ENCODE measurements at regions not wholly inside any gene's neighbourhood (a gene's known extent, or its start where the extent isn't known, plus 50 kb on each side); places are given as distances from the start of the nearest gene placed in this dataset.

DNA sequence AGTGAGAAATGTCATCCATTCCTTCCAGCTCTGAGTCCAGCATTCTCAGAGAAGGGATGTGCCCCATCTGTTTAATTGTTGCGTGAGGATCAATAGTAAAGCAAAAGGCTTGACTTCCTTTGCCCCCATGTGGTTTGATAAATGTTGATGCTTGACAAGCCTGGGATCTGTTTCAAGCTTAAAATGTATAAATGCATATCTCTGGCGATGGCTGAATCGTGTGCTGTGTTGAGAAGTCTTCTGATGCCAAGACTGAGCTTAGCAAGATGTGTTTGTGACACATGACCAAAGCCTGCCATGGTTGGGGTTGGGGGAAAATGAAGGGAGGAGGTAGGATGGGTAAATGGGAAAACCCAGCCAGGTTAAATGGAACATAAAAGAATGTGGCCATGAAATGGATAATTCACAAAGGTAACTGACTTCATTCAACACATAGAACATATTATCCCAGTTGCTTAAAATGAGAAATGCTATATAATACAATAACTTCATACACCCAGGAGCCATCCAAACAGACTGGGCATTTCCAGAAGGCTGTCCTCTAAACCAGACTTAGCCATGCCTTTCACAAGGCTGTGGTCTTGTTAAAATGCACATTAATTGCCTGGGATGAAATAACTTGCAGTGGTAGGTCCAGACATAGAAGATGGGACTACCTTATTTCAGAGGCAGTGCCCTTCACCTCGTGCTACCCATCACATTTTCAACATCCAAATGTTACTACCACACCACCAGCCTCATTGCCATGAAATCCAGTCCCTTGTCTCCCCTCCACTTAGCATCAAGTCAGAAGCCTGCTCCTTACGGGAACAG is 147.3 kb upstream of the PDE1C start:
- Mint-ChIP-seq H3K4me1 (no peaks in the 10 kb centered on the region), H3K9me3 (peaks cover 0 to 3% (median 0%) of the 10 kb centered on the region in 11 donors), H3K27me3 (peaks cover 0 to 6% (median 0%) of the 10 kb centered on the region in 5 donors), H3K4me3 (no peak overlapping the region), H3K36me3 (no peaks in the 10 kb centered on the region), H3K27ac (no peak overlapping the region)
- Histone ChIP-seq H3K4me3 (ENCODE audit: low read length) (no peak overlapping the region), H3K27me3 (ENCODE audit: control insufficient read depth in 2 of 2, insufficient read depth in 2 of 2, low read length in 2 of 2) (no peaks in the 10 kb centered on the region), H3K36me3 (ENCODE audit: control insufficient read depth in 2 of 3, insufficient read depth in 3 of 3, low read length in 3 of 3) (no peaks in the 10 kb centered on the region), H3K27ac (ENCODE audit: low read depth, low read length) (no peak overlapping the region), H3K4me1 (ENCODE audit: control insufficient read depth in 2 of 2, insufficient read depth in 2 of 2, low read length in 2 of 2) (no peaks in the 10 kb centered on the region), H3K9me3 (ENCODE audit: control insufficient read depth in 2 of 3, low read length in 3 of 3) (no peaks in the 10 kb centered on the region)
- intact Hi-C loops (cut with micrococcal nuclease): no loop called here
- ATAC-seq (no peak), DNase-seq (no peak)
- POLR2A ChIA-PET: no interaction called here
- CTCF ChIA-PET: interaction anchor here (0.6 kb wide), 1 partner anchor 397 kb away, joined by 5 read pairs; no protein-coding TSS in a partner anchor

DNA sequence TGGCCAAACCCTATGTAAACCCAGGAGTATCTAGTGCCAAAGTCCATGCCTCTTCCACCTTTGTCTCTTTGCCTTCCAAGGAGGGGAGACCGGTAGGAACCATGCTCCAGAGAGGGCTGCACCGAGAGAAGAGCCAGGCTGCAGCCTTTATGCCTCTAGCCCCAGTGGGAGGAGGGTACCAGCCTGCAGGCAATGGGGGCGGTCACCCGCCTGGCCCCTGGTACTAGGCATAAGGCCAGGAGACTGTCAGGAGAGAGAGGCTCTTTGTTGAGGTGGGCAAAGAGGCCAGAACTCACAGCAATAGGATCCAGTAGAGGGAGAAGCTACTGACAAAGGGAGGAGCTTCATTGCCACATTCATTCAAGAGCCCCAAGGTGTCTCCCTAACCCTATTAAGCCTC is 146.6 kb upstream of the PDE1C start:
- ATAC-seq (no peak), DNase-seq (no peak)
- POLR2A ChIA-PET: no interaction called here
- H3K4me1 ChIP-seq (ENCODE audit: control insufficient read depth in 2 of 2, insufficient read depth in 2 of 2, low read length in 2 of 2): no peaks in the 10 kb centered on the region
- no peaks in the 10 kb centered on the region for H3K27me3 ChIP-seq (ENCODE audit: control insufficient read depth in 2 of 2, insufficient read depth in 2 of 2, low read length in 2 of 2)
- H3K27ac ChIP-seq (ENCODE audit: low read depth, low read length): no peak overlapping the region
- no peak overlapping the region for H3K27ac Mint-ChIP-seq
- peaks cover 0 to 5% (median 0%) of the 10 kb centered on the region in 11 donors for H3K9me3 Mint-ChIP-seq
- H3K27me3 Mint-ChIP-seq: peaks cover 0 to 6% (median 0%) of the 10 kb centered on the region in 5 donors
- no peak overlapping the region for H3K4me3 ChIP-seq (ENCODE audit: low read length)
- H3K9me3 ChIP-seq (ENCODE audit: control insufficient read depth in 2 of 3, low read length in 3 of 3): no peaks in the 10 kb centered on the region
- CTCF ChIA-PET: interaction anchor here (0.6 kb wide), 1 partner anchor 396 kb away, joined by 5 read pairs; no protein-coding TSS in a partner anchor
- intact Hi-C loops (cut with micrococcal nuclease): no loop called here
- H3K4me1 Mint-ChIP-seq: no peaks in the 10 kb centered on the region
- H3K36me3 Mint-ChIP-seq: no peaks in the 10 kb centered on the region
- no peaks in the 10 kb centered on the region for H3K36me3 ChIP-seq (ENCODE audit: control insufficient read depth in 2 of 3, insufficient read depth in 3 of 3, low read length in 3 of 3)
- no peak overlapping the region for H3K4me3 Mint-ChIP-seq

DNA sequence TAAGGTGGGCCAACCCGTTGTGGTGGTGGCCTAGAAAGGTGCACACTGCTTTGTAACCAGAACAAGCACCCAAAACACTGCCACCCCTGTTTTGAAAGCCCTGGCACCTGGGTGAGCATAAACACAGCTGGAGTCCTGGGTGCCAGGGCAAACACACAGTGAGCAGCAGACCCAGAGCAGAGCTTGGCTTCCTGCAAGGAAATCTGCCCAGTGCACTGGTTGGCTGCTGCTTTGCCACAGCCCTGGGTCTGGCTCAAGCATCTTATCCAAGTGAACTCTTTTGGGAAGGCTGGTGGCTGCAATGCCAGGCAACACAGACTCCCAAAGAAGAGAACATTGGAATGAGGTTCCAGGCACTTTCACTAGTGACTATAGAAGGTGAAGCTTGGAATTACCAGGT is 145.5 kb upstream of the PDE1C start:
- H3K27ac Mint-ChIP-seq: no peak overlapping the region
- ChIA-PET POLR2A (no interaction called here), CTCF (no interaction called here)
- ATAC-seq (no peak), DNase-seq (no peak)
- no peaks in the 10 kb centered on the region for H3K36me3 Mint-ChIP-seq
- H3K27me3 Mint-ChIP-seq: peaks cover 0 to 3% (median 0%) of the 10 kb centered on the region in 5 donors
- no peaks in the 10 kb centered on the region for H3K4me1 Mint-ChIP-seq
- Histone ChIP-seq H3K36me3 (ENCODE audit: control insufficient read depth in 2 of 3, insufficient read depth in 3 of 3, low read length in 3 of 3) (no peaks in the 10 kb centered on the region), H3K9me3 (ENCODE audit: control insufficient read depth in 2 of 3, low read length in 3 of 3) (no peaks in the 10 kb centered on the region), H3K4me1 (ENCODE audit: control insufficient read depth in 2 of 2, insufficient read depth in 2 of 2, low read length in 2 of 2) (no peaks in the 10 kb centered on the region), H3K27me3 (ENCODE audit: control insufficient read depth in 2 of 2, insufficient read depth in 2 of 2, low read length in 2 of 2) (no peaks in the 10 kb centered on the region), H3K27ac (ENCODE audit: low read depth, low read length) (no peak overlapping the region), H3K4me3 (ENCODE audit: low read length) (no peak overlapping the region)
- no peak overlapping the region for H3K4me3 Mint-ChIP-seq
- H3K9me3 Mint-ChIP-seq: peaks cover 0 to 3% (median 0%) of the 10 kb centered on the region in 11 donors
- intact Hi-C loops (cut with micrococcal nuclease): no loop called here

DNA sequence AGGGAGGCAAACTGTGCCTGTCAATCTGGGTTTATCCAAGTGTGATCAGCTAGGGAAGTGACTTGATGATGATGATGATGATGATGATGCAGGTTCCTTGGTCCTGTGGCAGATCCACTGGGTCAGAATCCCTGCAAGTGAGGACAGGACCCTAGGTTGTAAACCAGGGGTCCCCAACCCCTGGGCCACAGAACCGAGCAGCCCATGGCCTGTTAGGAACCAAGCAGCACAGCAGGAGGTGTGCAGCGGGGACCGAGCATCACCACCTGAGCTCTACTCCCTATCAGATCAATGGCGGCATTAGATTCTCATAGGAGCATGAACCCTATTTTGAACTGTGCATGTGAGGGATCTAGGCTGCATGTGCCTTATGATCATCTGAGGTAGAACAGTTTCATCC is 144.7 kb upstream of the PDE1C start:
- H3K4me1 Mint-ChIP-seq: no peaks in the 10 kb centered on the region
- DNase-seq (no peak), ATAC-seq (no peak)
- Histone ChIP-seq H3K4me1 (ENCODE audit: control insufficient read depth in 2 of 2, insufficient read depth in 2 of 2, low read length in 2 of 2) (no peaks in the 10 kb centered on the region), H3K27ac (ENCODE audit: low read depth, low read length) (no peak overlapping the region), H3K27me3 (ENCODE audit: control insufficient read depth in 2 of 2, insufficient read depth in 2 of 2, low read length in 2 of 2) (no peaks in the 10 kb centered on the region), H3K36me3 (ENCODE audit: control insufficient read depth in 2 of 3, insufficient read depth in 3 of 3, low read length in 3 of 3) (no peaks in the 10 kb centered on the region), H3K9me3 (ENCODE audit: control insufficient read depth in 2 of 3, low read length in 3 of 3) (no peaks in the 10 kb centered on the region), H3K4me3 (ENCODE audit: low read length) (no peak overlapping the region)
- intact Hi-C loops (cut with micrococcal nuclease): no loop called here
- H3K27me3 Mint-ChIP-seq: peaks cover 0 to under 1% (median 0%) of the 10 kb centered on the region in 5 donors
- H3K36me3 Mint-ChIP-seq: no peaks in the 10 kb centered on the region
- peaks cover 0 to 3% (median 0%) of the 10 kb centered on the region in 11 donors for H3K9me3 Mint-ChIP-seq
- H3K27ac Mint-ChIP-seq: no peak overlapping the region
- POLR2A ChIA-PET: no interaction called here
- CTCF ChIA-PET: no interaction called here
- H3K4me3 Mint-ChIP-seq: no peak overlapping the region

DNA sequence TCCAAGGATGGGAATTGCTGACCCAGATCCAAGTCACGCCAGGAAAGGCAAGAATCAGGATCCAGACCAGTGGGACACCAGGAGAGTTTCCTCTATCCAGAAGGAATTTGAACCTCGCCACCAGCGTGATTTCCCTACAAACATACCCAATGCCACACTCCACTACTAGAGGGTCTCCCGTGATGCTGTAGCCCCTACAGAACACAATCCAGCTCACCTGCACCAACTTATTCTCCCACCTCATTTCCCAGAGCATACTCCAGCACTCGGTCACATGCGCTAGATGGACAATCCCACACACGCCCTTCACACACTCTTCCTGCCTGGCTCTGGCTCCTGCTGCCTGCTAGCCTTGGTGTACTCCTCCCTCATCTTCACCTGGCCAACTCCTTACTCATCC is 142.1 kb upstream of the PDE1C start:
- Mint-ChIP-seq H3K36me3 (no peaks in the 10 kb centered on the region), H3K4me3 (no peak overlapping the region), H3K4me1 (no peaks in the 10 kb centered on the region), H3K27ac (no peak overlapping the region), H3K27me3 (peaks cover 0 to 10% (median 4%) of the 10 kb centered on the region in 5 donors), H3K9me3 (peaks cover 0 to 5% (median 0%) of the 10 kb centered on the region in 11 donors)
- Histone ChIP-seq H3K4me1 (ENCODE audit: control insufficient read depth in 2 of 2, insufficient read depth in 2 of 2, low read length in 2 of 2) (no peaks in the 10 kb centered on the region), H3K4me3 (ENCODE audit: low read length) (no peak overlapping the region), H3K27me3 (ENCODE audit: control insufficient read depth in 2 of 2, insufficient read depth in 2 of 2, low read length in 2 of 2) (no peaks in the 10 kb centered on the region), H3K36me3 (ENCODE audit: control insufficient read depth in 2 of 3, insufficient read depth in 3 of 3, low read length in 3 of 3) (no peaks in the 10 kb centered on the region), H3K9me3 (ENCODE audit: control insufficient read depth in 2 of 3, low read length in 3 of 3) (no peaks in the 10 kb centered on the region), H3K27ac (ENCODE audit: low read depth, low read length) (no peak overlapping the region)
- CTCF ChIA-PET: no interaction called here
- ATAC-seq (no peak), DNase-seq (no peak)
- POLR2A ChIA-PET: no interaction called here
- intact Hi-C loops (cut with micrococcal nuclease): no loop called here

DNA sequence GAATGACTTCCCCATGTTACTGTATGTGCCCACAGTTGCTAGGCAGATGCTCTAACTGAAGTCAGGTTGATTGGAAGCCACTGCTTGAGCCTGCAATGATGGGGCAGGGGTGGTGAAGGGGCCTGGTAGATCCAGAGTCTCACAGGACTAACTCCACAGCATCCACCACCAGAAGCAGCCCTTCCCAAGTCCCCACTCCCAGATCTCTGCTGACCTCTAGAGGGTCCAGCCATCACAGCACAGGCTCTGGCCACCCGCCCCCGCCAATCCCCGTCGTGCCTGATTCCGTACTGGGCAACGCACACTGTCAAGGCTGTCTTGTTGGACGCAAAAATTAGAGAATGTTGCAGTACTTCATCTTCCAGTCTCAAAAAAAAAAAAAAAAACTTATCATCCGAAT is 136.8 kb upstream of the PDE1C start:
- CTCF ChIA-PET: no interaction called here
- H3K36me3 Mint-ChIP-seq: no peaks in the 10 kb centered on the region

DNA sequence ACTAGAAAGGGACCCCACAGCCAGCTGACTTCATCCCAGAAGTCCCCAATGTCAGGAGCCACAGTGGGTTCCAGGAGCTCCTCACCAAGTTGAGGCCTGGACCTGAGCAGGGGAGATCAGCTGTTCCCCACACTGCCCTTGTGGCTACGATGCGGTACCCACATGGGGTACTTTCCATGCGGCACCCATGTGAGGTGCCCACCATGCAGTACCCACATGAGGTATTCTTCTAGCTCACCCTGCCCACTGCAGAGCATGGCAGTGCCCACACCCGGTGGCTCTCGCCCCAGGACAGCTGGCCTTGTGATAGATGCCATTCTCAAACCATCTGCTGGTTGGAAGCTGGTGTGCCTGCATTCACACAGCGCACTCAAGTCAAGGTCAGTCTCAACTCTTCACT is 136.3 kb upstream of the PDE1C start:
- H3K36me3 Mint-ChIP-seq: no peaks in the 10 kb centered on the region
- H3K4me3 ChIP-seq (ENCODE audit: low read length): no peak overlapping the region
- no peaks in the 10 kb centered on the region for H3K9me3 ChIP-seq (ENCODE audit: control insufficient read depth in 2 of 3, low read length in 3 of 3)
- intact Hi-C loops (cut with micrococcal nuclease): loop anchor here in 1 of 2 donors (10.0 kb wide), 1 partner anchor 462 kb away; no protein-coding TSS in a partner anchor
- peaks cover 0 to 15% (median 9%) of the 10 kb centered on the region in 5 donors for H3K27me3 Mint-ChIP-seq
- ATAC-seq (peak; percentile 28), DNase-seq (no peak)
- ChIA-PET CTCF (no interaction called here), POLR2A (no interaction called here)
- H3K9me3 Mint-ChIP-seq: peaks cover 0 to 7% (median 0%) of the 10 kb centered on the region in 11 donors
- no peaks in the 10 kb centered on the region for H3K4me1 Mint-ChIP-seq
- H3K36me3 ChIP-seq (ENCODE audit: control insufficient read depth in 2 of 3, insufficient read depth in 3 of 3, low read length in 3 of 3): no peaks in the 10 kb centered on the region
- H3K4me1 ChIP-seq (ENCODE audit: control insufficient read depth in 2 of 2, insufficient read depth in 2 of 2, low read length in 2 of 2): no peaks in the 10 kb centered on the region
- H3K4me3 Mint-ChIP-seq: no peak overlapping the region
- H3K27ac ChIP-seq (ENCODE audit: low read depth, low read length): no peak overlapping the region
- no peak overlapping the region for H3K27ac Mint-ChIP-seq
- H3K27me3 ChIP-seq (ENCODE audit: control insufficient read depth in 2 of 2, insufficient read depth in 2 of 2, low read length in 2 of 2): no peaks in the 10 kb centered on the region

More for the DNA sequence above, 136.8 kb upstream of the PDE1C start:
- Histone ChIP-seq H3K27ac (ENCODE audit: low read depth, low read length) (no peak overlapping the region), H3K4me3 (ENCODE audit: low read length) (no peak overlapping the region), H3K27me3 (ENCODE audit: control insufficient read depth in 2 of 2, insufficient read depth in 2 of 2, low read length in 2 of 2) (no peaks in the 10 kb centered on the region), H3K36me3 (ENCODE audit: control insufficient read depth in 2 of 3, insufficient read depth in 3 of 3, low read length in 3 of 3) (no peaks in the 10 kb centered on the region), H3K4me1 (ENCODE audit: control insufficient read depth in 2 of 2, insufficient read depth in 2 of 2, low read length in 2 of 2) (no peaks in the 10 kb centered on the region), H3K9me3 (ENCODE audit: control insufficient read depth in 2 of 3, low read length in 3 of 3) (no peaks in the 10 kb centered on the region)
- Mint-ChIP-seq H3K9me3 (peaks cover 0 to 7% (median 0%) of the 10 kb centered on the region in 11 donors), H3K27ac (no peak overlapping the region), H3K27me3 (peaks cover 0 to 15% (median 9%) of the 10 kb centered on the region in 5 donors), H3K4me1 (no peaks in the 10 kb centered on the region), H3K4me3 (no peak overlapping the region)
- POLR2A ChIA-PET: no interaction called here
- ATAC-seq (no peak), DNase-seq (no peak)
- intact Hi-C loops (cut with micrococcal nuclease): loop anchor here in 1 of 2 donors (10.0 kb wide), 1 partner anchor 462 kb away; no protein-coding TSS in a partner anchor

All from naive thymus-derived CD4-positive, alpha-beta T cell (primary cell).